HFFc6 (cell line): ENCODE measurements at regions not wholly inside any gene's neighbourhood (a gene's known extent, or its start where the extent isn't known, plus 50 kb on each side); places are given as distances from the start of the nearest gene placed in this dataset.
"Not testable (repeated sequence)": the region's sequence is repeated elsewhere in the genome, so short reads cannot be mapped to it uniquely, and the experiment has no call there.

ENCODE experiments used
- DNase-seq: peaks from one replicate; pipeline ENCODE4 v3.0.0-alpha.2; 2018
- H3K27ac Mint-ChIP-seq: 2 replicates; pipeline ENCODE4 v1.8.0; 2020; ENCODE audit warnings: mild to moderate bottlenecking, mixed read lengths
- H3K27me3 Mint-ChIP-seq: 2 replicates; pipeline ENCODE4 v1.8.0; 2021; ENCODE audit warnings: mild to moderate bottlenecking, moderate library complexity, mixed read lengths; ENCODE audit not compliant: insufficient read depth
- H3K36me3 Mint-ChIP-seq: 2 replicates; pipeline ENCODE4 v1.8.0; 2021; ENCODE audit warnings: low read depth, mixed read lengths
- H3K4me1 Mint-ChIP-seq: 2 replicates; pipeline ENCODE4 v1.8.0; 2020; ENCODE audit warnings: low read depth, mixed read lengths
- H3K4me3 Mint-ChIP-seq: 2 replicates; pipeline ENCODE4 v1.8.0; 2020; ENCODE audit warnings: mild to moderate bottlenecking, moderate library complexity, mixed read lengths
- H3K9me3 Mint-ChIP-seq: 2 replicates; pipeline ENCODE4 v1.8.0; 2020; ENCODE audit warnings: mild to moderate bottlenecking, mixed read lengths
- TF ChIP-seq, protein P1 (sequence below): fragments of 200-600 bp; sonication (generic); IDR thresholded peaks from 2 replicates; pipeline ENCODE4 v1.5.0; 2021; ENCODE audit warnings: antibody characterized with exemption, mild to moderate bottlenecking

DNA sequence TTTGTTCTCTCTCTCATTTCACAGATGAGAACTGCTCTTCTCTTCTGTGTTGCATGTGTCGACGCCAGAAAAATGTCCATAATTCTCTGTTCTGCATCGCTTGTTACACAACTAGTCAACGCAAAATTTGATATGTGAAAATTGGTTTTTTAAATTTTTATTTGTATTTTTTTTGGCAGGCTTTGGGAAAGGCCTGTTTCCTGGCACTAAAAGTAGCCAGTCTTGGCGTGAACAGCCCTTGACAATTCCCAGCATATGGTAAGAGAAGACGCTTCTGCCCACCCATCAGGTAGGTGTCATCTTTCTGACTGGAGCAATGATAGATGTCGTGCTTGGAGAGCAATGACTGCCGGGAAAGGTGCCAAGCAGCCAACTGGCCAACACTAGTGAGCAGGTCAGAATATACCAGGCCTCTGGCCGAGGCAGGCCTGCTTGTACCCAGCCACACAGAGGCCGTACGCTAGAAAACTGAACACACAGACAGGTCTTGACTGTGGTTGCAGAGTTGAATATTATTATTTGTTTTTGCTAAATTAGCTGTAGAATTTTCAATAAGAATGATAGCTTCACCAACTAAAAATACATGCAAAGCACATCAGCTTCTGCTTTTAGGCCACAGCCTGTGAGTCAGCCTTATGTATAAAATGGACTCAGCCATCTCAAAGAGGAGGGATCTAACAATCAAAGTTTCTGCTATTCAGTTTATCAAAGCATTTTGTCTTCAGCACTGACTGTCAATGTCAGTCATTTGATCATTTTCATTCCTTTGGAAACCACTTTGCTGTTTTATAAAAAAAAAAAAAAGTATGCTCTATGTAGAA lies 837.5 kb downstream of the MCTP2 start:
- no peak overlapping the region for H3K27ac Mint-ChIP-seq
- H3K4me3 Mint-ChIP-seq = no peak overlapping the region
- H3K4me1 Mint-ChIP-seq = no peaks in the 10 kb centered on the region
- H3K36me3 Mint-ChIP-seq = no peaks in the 10 kb centered on the region
- peaks cover 23% of the 10 kb centered on the region for H3K9me3 Mint-ChIP-seq
- H3K27me3 Mint-ChIP-seq = no peaks in the 10 kb centered on the region; the same call in 1 of the 2 replicates
- DNase-seq = no peak
- TF ChIP-seq, protein P1, sequence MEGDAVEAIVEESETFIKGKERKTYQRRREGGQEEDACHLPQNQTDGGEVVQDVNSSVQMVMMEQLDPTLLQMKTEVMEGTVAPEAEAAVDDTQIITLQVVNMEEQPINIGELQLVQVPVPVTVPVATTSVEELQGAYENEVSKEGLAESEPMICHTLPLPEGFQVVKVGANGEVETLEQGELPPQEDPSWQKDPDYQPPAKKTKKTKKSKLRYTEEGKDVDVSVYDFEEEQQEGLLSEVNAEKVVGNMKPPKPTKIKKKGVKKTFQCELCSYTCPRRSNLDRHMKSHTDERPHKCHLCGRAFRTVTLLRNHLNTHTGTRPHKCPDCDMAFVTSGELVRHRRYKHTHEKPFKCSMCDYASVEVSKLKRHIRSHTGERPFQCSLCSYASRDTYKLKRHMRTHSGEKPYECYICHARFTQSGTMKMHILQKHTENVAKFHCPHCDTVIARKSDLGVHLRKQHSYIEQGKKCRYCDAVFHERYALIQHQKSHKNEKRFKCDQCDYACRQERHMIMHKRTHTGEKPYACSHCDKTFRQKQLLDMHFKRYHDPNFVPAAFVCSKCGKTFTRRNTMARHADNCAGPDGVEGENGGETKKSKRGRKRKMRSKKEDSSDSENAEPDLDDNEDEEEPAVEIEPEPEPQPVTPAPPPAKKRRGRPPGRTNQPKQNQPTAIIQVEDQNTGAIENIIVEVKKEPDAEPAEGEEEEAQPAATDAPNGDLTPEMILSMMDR = no peak

DNA sequence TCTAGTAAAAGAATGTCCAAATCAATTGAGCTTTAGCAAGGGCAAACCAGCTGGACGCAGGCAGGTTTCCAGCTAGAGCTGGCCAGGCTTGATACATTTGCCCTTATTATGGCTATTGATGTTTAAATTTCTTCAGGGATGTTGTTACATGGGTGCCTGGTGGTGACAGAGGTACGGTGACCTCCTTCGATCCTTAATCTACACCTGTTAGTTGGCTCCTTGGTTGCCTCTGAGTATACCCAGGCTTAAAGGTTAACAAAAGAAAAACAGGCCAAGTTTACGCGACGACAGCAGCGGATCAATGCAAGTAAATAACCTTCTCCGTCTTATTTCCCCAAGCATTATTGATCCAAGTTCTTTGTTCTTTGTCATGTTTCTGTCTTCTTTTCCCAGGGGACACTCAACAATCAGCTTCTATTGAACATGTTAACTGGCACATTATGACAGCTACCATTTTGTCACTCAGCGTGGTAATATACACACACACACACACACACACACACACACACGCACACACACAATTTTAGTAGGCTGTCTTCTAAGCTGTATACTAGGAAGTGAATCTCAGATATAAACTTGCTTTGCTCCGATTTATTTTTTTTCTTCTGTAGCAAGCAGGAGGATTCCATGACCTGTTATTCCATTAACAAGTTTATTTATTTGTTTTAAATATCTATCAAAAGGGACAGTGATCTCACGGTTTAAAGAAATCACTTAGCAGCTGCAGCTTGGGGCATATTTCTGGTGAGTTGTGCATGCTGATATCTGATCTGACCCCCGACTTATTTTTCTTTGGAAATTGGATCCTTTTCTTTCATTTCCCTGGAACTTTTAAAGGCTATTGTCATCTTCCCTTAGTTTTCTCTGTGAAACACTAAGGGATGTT lies 844.7 kb downstream of the MCTP2 start:
- TF ChIP-seq, protein P1 = no peak
- Mint-ChIP-seq H3K27me3 (no peaks in the 10 kb centered on the region; the same call in 1 of the 2 replicates), H3K27ac (no peak overlapping the region), H3K9me3 (0 out of 2 replicates have a peak, but pooled peaks cover 11% of the 10 kb centered on the region), H3K4me3 (no peak overlapping the region), H3K4me1 (no peaks in the 10 kb centered on the region), H3K36me3 (no peaks in the 10 kb centered on the region)
- no peak for DNase-seq

GRCh38 chr15:95076678-95076990 lies 845.3 kb downstream of the MCTP2 start:
- H3K9me3 Mint-ChIP-seq = 0 out of 2 replicates have a peak, but pooled peaks cover 9% of the 10 kb centered on the region
- H3K36me3 Mint-ChIP-seq = no peaks in the 10 kb centered on the region
- no peaks in the 10 kb centered on the region for H3K4me1 Mint-ChIP-seq
- DNase-seq = no peak
- no peak overlapping the region for H3K4me3 Mint-ChIP-seq
- no peak overlapping the region for H3K27ac Mint-ChIP-seq
- no peaks in the 10 kb centered on the region; the same call in none of the 2 replicates for H3K27me3 Mint-ChIP-seq
- TF ChIP-seq, protein P1 = no peak

GRCh38 chr15:95078003-95078402 lies 846.6 kb downstream of the MCTP2 start:
- DNase-seq = no peak
- Mint-ChIP-seq H3K27ac (no peak overlapping the region), H3K9me3 (no peaks in the 10 kb centered on the region), H3K4me3 (no peak overlapping the region), H3K27me3 (no peaks in the 10 kb centered on the region; the same call in none of the 2 replicates), H3K36me3 (no peaks in the 10 kb centered on the region), H3K4me1 (no peaks in the 10 kb centered on the region)
- TF ChIP-seq, protein P1 = no peak

GRCh38 chr15:95080228-95080627 lies 848.9 kb downstream of the MCTP2 start:
- H3K4me1 Mint-ChIP-seq, DNase-seq: not testable (repeated sequence)

DNA sequence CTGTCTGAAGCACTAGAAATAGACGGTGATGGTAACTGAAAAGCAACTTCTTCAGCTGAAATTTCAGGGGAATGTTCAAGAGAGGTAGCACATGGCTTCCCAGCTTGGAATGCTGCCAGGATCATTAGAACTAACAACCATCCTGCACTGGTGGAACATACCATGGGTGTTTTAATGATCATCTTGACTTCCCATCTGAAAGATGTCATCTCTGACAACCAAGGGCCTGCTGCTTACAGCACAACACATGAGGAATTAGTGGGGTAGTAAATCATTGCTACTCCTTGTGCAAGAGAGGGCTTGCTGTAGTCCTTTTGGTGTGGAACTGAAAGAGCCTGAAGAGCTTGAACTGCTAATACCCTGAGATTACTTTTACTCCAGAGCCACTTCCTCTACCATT lies 853.7 kb downstream of the MCTP2 start:
- no peak overlapping the region for H3K4me3 Mint-ChIP-seq
- TF ChIP-seq, protein P1 = no peak
- no peaks in the 10 kb centered on the region; the same call in 1 of the 2 replicates for H3K27me3 Mint-ChIP-seq
- no peaks in the 10 kb centered on the region for H3K36me3 Mint-ChIP-seq
- no peak for DNase-seq
- H3K27ac Mint-ChIP-seq = no peak overlapping the region
- peaks cover 14% of the 10 kb centered on the region; the same call in 1 of the 2 replicates for H3K4me1 Mint-ChIP-seq
- H3K9me3 Mint-ChIP-seq = no peaks in the 10 kb centered on the region

More at GRCh38 chr15:95080228-95080627, 848.9 kb downstream of the MCTP2 start:
- H3K36me3 Mint-ChIP-seq, H3K27me3 Mint-ChIP-seq, H3K27ac Mint-ChIP-seq, H3K9me3 Mint-ChIP-seq, H3K4me3 Mint-ChIP-seq: not testable (repeated sequence)
